Neural progenitor cell (in vitro differentiated cells): ENCODE measurements at regions not wholly inside any gene's neighbourhood (a gene's known extent, or its start where the extent isn't known, plus 50 kb on each side); places are given as distances from the start of the nearest gene placed in this dataset.

Experiments used
- DNase-seq: peaks from one replicate; pipeline ENCODE4 v3.0.0-alpha.2; 2016; ENCODE audit warnings: low spot score
- H2AFZ ChIP-seq: fragments of 200-600 bp; sonication (generic); replicated peaks from 2 replicates; pipeline ENCODE4 v1.6.1; 2016; ENCODE audit warnings: antibody characterized with exemption
- H3F3A ChIP-seq: fragments of 200-600 bp; sonication (generic); 2 replicates; pipeline ENCODE4 v1.6.1; 2016; ENCODE audit warnings: antibody characterized with exemption, low read depth
- H3K27ac ChIP-seq: fragments of 200-600 bp; sonication (generic); 2 replicates; pipeline ENCODE4 v1.5.1; 2016; ENCODE audit warnings: mild to moderate bottlenecking
- H3K27me3 ChIP-seq: fragments of 200-600 bp; sonication (generic); 2 replicates; pipeline ENCODE4 v1.6.1; 2016; ENCODE audit warnings: mild to moderate bottlenecking, moderate library complexity
- H3K36me3 ChIP-seq: fragments of 200-600 bp; sonication (generic); 2 replicates; pipeline ENCODE4 v1.5.1; 2016
- H3K4me1 ChIP-seq: fragments of 200-600 bp; sonication (generic); 2 replicates; pipeline ENCODE4 v1.6.1; 2016; ENCODE audit warnings: mixed run types
- H3K4me2 ChIP-seq: fragments of 200-600 bp; sonication (generic); 2 replicates; pipeline ENCODE4 v1.6.1; 2016
- H3K4me3 ChIP-seq: fragments of 200-600 bp; sonication (generic); 2 replicates; pipeline ENCODE4 v1.5.1; 2016
- H3K79me2 ChIP-seq: fragments of 200-600 bp; sonication (generic); 2 replicates; pipeline ENCODE4 v1.6.1; 2016; ENCODE audit warnings: low read depth
- H3K9ac ChIP-seq: fragments of 200-600 bp; sonication (generic); 2 replicates; pipeline ENCODE4 v1.6.1; 2016
- H3K9me3 ChIP-seq: fragments of 200-600 bp; sonication (generic); 2 replicates; pipeline ENCODE4 v1.5.1; 2016; ENCODE audit warnings: low read depth
- H4K20me1 ChIP-seq: fragments of 200-600 bp; sonication (generic); 2 replicates; pipeline ENCODE4 v1.6.1; 2016; ENCODE audit warnings: low read depth
- H3K27ac Mint-ChIP-seq: 3 replicates; pipeline ENCODE4 v1.8.0; 2021; ENCODE audit warnings: mixed read lengths
- H3K27me3 Mint-ChIP-seq: 2 replicates; pipeline ENCODE4 v1.8.0; 2022; ENCODE audit warnings: low read depth, mild to moderate bottlenecking, inconsistent platforms, moderate library complexity, mixed read lengths; ENCODE audit not compliant: insufficient read depth
- H3K36me3 Mint-ChIP-seq: 3 replicates; pipeline ENCODE4 v1.8.0; 2021; ENCODE audit warnings: mixed read lengths
- H3K4me1 Mint-ChIP-seq: 3 replicates; pipeline ENCODE4 v1.8.0; 2021; ENCODE audit warnings: mixed read lengths
- H3K4me3 Mint-ChIP-seq: 3 replicates; pipeline ENCODE4 v1.8.0; 2021; ENCODE audit warnings: mild to moderate bottlenecking, moderate library complexity, mixed read lengths
- H3K9me3 Mint-ChIP-seq: 3 replicates; pipeline ENCODE4 v1.8.0; 2020; ENCODE audit warnings: mixed read lengths
- EZH2 ChIP-seq: fragments of 200-600 bp; sonication (generic); IDR thresholded peaks from 2 replicates; pipeline ENCODE4 v1.6.1; 2017; ENCODE audit warnings: antibody characterized with exemption, mild to moderate bottlenecking, moderate library complexity
- EZH2phosphoT487 ChIP-seq: fragments of 200-600 bp; sonication (generic); IDR thresholded peaks from 2 replicates; pipeline ENCODE4 v1.6.1; 2017; ENCODE audit warnings: antibody characterized with exemption
- TF ChIP-seq, protein P1 (sequence below): fragments of 200-600 bp; sonication (generic); IDR thresholded peaks from 2 replicates; pipeline ENCODE4 v1.5.1; 2017; ENCODE audit warnings: antibody characterized with exemption, mild to moderate bottlenecking

DNA sequence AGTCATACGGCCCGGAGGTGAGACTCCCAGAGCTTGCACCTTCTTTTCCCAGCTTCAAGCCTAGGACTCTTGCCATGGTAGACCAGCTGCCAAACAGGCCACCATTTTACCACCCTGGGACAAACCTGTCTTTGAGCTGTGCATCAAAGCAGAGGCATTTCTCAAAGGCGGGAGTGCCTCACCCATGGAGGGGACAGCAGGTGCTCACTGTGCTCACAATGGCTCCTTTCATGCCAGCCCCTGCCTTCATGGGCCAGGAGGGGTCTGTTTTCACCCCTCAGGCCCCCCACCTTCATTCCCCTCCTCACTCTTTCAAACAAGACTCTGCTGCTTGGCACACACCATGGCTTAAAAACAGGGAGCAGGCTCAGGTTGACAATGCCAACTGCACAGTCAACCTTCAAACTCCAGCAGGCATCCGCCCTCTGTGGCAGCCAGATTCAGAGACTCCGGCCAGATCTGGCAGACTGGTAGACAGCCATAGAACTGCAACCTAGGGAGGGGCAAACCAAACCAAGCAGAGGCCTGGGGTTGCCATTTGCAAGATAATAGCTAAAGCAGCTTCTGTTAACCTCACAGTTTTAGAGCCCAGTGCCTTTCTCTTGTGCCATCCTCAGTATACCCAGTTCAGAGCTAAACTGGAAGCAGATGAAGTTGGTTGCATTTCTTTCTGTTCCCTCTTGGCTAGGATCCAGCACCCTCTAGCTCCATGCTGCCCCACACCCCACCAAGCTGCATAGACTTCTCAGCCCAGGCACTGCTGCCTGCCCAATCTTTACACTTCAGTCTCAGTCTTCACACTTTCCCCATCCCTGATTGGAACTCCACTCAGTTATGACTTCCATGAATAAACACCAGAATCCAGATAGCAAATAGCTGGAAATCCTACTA lies 93.9 kb upstream of the SPATA13 start:
- Histone ChIP-seq H2AFZ (peak overlapping the region; percentile 82), H3K4me2 (peak overlapping the region; percentile 31), H3F3A (peaks cover 10% of the 10 kb centered on the region), H3K4me3 (no peak overlapping the region), H3K4me1 (peaks cover 12% of the 10 kb centered on the region), H4K20me1 (no peaks in the 10 kb centered on the region), H3K79me2 (no peaks in the 10 kb centered on the region), H3K9me3 (no peaks in the 10 kb centered on the region), H3K9ac (no peak overlapping the region), H3K27me3 (no peaks in the 10 kb centered on the region), H3K36me3 (no peaks in the 10 kb centered on the region), H3K27ac (no peak overlapping the region)
- Mint-ChIP-seq H3K4me3 (no peak overlapping the region), H3K36me3 (peaks cover 5% of the 10 kb centered on the region), H3K4me1 (peaks cover 25% of the 10 kb centered on the region), H3K27ac (peak overlapping the region; percentile 73), H3K27me3 (peaks cover 7% of the 10 kb centered on the region), H3K9me3 (no peaks in the 10 kb centered on the region)
- TF ChIP-seq EZH2 (no peak), EZH2phosphoT487 (no peak)
- TF ChIP-seq, protein P1, sequence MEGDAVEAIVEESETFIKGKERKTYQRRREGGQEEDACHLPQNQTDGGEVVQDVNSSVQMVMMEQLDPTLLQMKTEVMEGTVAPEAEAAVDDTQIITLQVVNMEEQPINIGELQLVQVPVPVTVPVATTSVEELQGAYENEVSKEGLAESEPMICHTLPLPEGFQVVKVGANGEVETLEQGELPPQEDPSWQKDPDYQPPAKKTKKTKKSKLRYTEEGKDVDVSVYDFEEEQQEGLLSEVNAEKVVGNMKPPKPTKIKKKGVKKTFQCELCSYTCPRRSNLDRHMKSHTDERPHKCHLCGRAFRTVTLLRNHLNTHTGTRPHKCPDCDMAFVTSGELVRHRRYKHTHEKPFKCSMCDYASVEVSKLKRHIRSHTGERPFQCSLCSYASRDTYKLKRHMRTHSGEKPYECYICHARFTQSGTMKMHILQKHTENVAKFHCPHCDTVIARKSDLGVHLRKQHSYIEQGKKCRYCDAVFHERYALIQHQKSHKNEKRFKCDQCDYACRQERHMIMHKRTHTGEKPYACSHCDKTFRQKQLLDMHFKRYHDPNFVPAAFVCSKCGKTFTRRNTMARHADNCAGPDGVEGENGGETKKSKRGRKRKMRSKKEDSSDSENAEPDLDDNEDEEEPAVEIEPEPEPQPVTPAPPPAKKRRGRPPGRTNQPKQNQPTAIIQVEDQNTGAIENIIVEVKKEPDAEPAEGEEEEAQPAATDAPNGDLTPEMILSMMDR: no peak
- DNase-seq: no peak

DNA sequence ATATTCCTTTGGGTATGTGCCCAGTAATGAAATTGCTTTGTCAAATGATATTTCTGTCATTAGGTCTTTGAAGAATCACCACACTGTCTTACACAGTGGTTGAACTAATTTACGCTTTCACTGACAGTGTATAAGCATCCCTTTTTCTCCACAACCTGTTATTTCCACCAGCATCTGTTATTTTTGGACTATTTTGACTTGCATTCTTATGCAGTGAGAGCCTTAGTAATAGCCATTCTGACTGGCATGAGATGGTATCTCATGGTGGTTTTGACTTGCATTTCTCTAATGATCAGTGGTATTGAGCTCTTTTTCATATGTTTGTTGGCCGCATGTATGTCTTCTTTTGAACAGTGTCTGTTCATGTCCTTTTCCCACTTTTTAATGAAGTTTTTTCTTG lies 92.0 kb upstream of the SPATA13 start:
- peaks cover 19% of the 10 kb centered on the region for H3K4me1 Mint-ChIP-seq
- TF ChIP-seq EZH2phosphoT487: no peak
- TF ChIP-seq, protein P1: no peak
- no peak for TF ChIP-seq EZH2
- Histone ChIP-seq H3K36me3 (no peaks in the 10 kb centered on the region), H3K9me3 (no peaks in the 10 kb centered on the region), H3K9ac (no peak overlapping the region), H3K27me3 (no peaks in the 10 kb centered on the region), H3K4me1 (peaks cover 12% of the 10 kb centered on the region), H3F3A (peaks cover 10% of the 10 kb centered on the region), H3K4me3 (no peak overlapping the region), H2AFZ (no peak overlapping the region), H3K79me2 (no peaks in the 10 kb centered on the region), H4K20me1 (no peaks in the 10 kb centered on the region), H3K27ac (no peak overlapping the region), H3K4me2 (no peak overlapping the region)
- peaks cover 3% of the 10 kb centered on the region for H3K27me3 Mint-ChIP-seq
- H3K36me3 Mint-ChIP-seq: peaks cover 5% of the 10 kb centered on the region
- no peaks in the 10 kb centered on the region for H3K9me3 Mint-ChIP-seq
- no peak overlapping the region for H3K27ac Mint-ChIP-seq
- DNase-seq: no peak
- H3K4me3 Mint-ChIP-seq: no peak overlapping the region

DNA sequence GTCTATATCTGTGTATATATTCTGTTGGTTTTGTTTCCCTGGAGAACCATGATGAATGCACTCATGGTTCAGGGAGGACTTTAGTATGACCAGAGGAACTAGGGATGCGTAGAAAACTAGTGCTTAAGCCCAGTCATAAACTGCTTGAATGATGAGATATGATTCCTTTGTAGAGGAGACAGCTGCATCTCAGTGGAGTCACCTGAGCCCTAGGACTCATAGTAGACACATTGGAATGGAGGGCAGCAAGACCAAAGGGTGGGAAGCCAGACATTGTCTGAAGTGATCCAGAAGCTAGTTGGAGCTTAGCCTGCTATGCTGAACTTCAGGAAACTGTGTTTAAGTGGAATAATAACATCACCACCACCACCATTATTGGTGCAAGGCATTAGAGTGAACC lies 89.5 kb upstream of the SPATA13 start:
- Mint-ChIP-seq H3K4me3 (no peak overlapping the region), H3K27me3 (peaks cover 3% of the 10 kb centered on the region), H3K27ac (no peak overlapping the region), H3K36me3 (peaks cover 5% of the 10 kb centered on the region), H3K9me3 (no peaks in the 10 kb centered on the region), H3K4me1 (peaks cover 25% of the 10 kb centered on the region)
- Histone ChIP-seq H4K20me1 (no peaks in the 10 kb centered on the region), H3K36me3 (no peaks in the 10 kb centered on the region), H3K27ac (no peak overlapping the region), H3K4me2 (no peak overlapping the region), H3K4me3 (no peak overlapping the region), H2AFZ (no peak overlapping the region), H3K27me3 (no peaks in the 10 kb centered on the region), H3K9me3 (no peaks in the 10 kb centered on the region), H3K4me1 (peaks cover 15% of the 10 kb centered on the region), H3K9ac (no peak overlapping the region), H3F3A (peaks cover 10% of the 10 kb centered on the region), H3K79me2 (no peaks in the 10 kb centered on the region)
- TF ChIP-seq EZH2phosphoT487 (no peak), EZH2 (no peak)
- TF ChIP-seq, protein P1: no peak
- DNase-seq: no peak
